IMR-90 (cell line): ENCODE measurements at regions not wholly inside any gene's neighbourhood (a gene's known extent, or its start where the extent isn't known, plus 50 kb on each side); places are given as distances from the start of the nearest gene placed in this dataset.
A peak's percentile ranks its signal among the peaks of the same experiment; 100 is the strongest.

Source experiments
- ATAC-seq: fragments of 200-7000 bp; cut with Tn5 transposase; 2 replicates; pipeline ENCODE4 v1.9.1; 2020; ENCODE audit warnings: low read depth, mild to moderate bottlenecking, moderate library complexity
- BruUV-seq: library from RNA; stranded (reverse); fragments of 400-500 nt; replicated peaks from 2 replicates; lab custom pipeline; 2021; lab: Mats Ljungman, UMichigan
- CTCF ChIA-PET: fragments of 300-600 bp; formaldehyde crosslinking; extraction: SDS; loops from one replicate; lab custom pipeline; 2021; ENCODE audit warnings: antibody characterized with exemption; lab: Yijun Ruan, JAX
- POLR2A ChIA-PET: fragments of 300-600 bp; sonication (Branson Sonifier 250); formaldehyde crosslinking; loops from one replicate; lab custom pipeline; 2022; ENCODE audit warnings: antibody characterized with exemption; ENCODE audit not compliant: unreplicated experiment; lab: Charles Lee
- DNase-seq: peaks from one replicate; pipeline ENCODE4 v3.0.0; 2013
- H2AFZ ChIP-seq: replicated peaks from 2 replicates; pipeline ENCODE3; 2013; ENCODE audit warnings: low read length, mild to moderate bottlenecking; ENCODE audit not compliant: poor library complexity
- H2AK5ac ChIP-seq: 2 replicates; pipeline ENCODE4 v1.6.1; 2013; ENCODE audit warnings: low read depth, low read length, inconsistent platforms
- H2AK9ac ChIP-seq: replicated peaks from 2 replicates; pipeline ENCODE3; 2013; ENCODE audit warnings: mild to moderate bottlenecking, low read depth, low read length, moderate library complexity; ENCODE audit not compliant: poor library complexity
- H2BK120ac ChIP-seq: 2 replicates; pipeline ENCODE4 v1.6.1; 2013; ENCODE audit warnings: low read depth, low read length, inconsistent platforms
- H2BK15ac ChIP-seq: 3 replicates; pipeline ENCODE4 v1.6.1; 2013; ENCODE audit warnings: low read depth, low read length, inconsistent platforms
- H2BK20ac ChIP-seq: 2 replicates; pipeline ENCODE4 v1.6.1; 2013; ENCODE audit warnings: low read depth, mild to moderate bottlenecking, inconsistent platforms, low read length, moderate library complexity
- H2BK5ac ChIP-seq: 2 replicates; pipeline ENCODE4 v1.6.1; 2013; ENCODE audit warnings: mild to moderate bottlenecking, low read depth, low read length, inconsistent platforms; ENCODE audit not compliant: poor library complexity, severe bottlenecking
- H3K14ac ChIP-seq: replicated peaks from 2 replicates; pipeline ENCODE4 v1.6.1; 2013; ENCODE audit warnings: low read depth, low read length, inconsistent platforms
- H3K18ac ChIP-seq: 2 replicates; pipeline ENCODE4 v1.6.1; 2013; ENCODE audit warnings: low read depth, low read length, control low read depth
- H3K23ac ChIP-seq: 2 replicates; pipeline ENCODE4 v1.6.1; 2013; ENCODE audit warnings: low read depth, low read length, inconsistent platforms
- H3K27ac ChIP-seq: 2 replicates; pipeline ENCODE4 v1.5.1; 2013; ENCODE audit warnings: mild to moderate bottlenecking, control low read depth, low read length; ENCODE audit not compliant: insufficient read depth
- H3K27me3 ChIP-seq: 2 replicates; pipeline ENCODE4 v1.6.1; 2013; ENCODE audit warnings: low read length; ENCODE audit not compliant: control insufficient read depth, insufficient read depth
- H3K36me3 ChIP-seq: 2 replicates; pipeline ENCODE4 v1.6.1; 2013; ENCODE audit warnings: low read length, mixed read lengths; ENCODE audit not compliant: control insufficient read depth, insufficient read depth
- H3K4ac ChIP-seq: 2 replicates; pipeline ENCODE4 v1.6.1; 2013; ENCODE audit warnings: low read depth, low read length, inconsistent platforms
- H3K4me1 ChIP-seq: 2 replicates; pipeline ENCODE4 v1.6.1; 2013; ENCODE audit warnings: low read length, mixed read lengths; ENCODE audit not compliant: control insufficient read depth, insufficient read depth
- H3K4me2 ChIP-seq: 2 replicates; pipeline ENCODE4 v1.6.1; 2013; ENCODE audit warnings: low read depth, mild to moderate bottlenecking, control low read depth, low read length, moderate library complexity
- H3K4me3 ChIP-seq: 2 replicates; pipeline ENCODE4 v1.5.1; 2013; ENCODE audit warnings: low read depth, mild to moderate bottlenecking, control low read depth, low read length, moderate library complexity; ENCODE audit not compliant: insufficient read depth
- H3K56ac ChIP-seq: 2 replicates; pipeline ENCODE4 v1.6.1; 2013; ENCODE audit warnings: low read length, inconsistent platforms; ENCODE audit not compliant: insufficient read depth; ENCODE audit errors: extremely low read depth
- H3K79me1 ChIP-seq, 2 experiments: 2 replicates each; pipeline ENCODE4 v1.6.1; 2013; ENCODE audit warnings: low read length in 2 of 2, inconsistent platforms in 1 of 2, low read depth in 1 of 2
- H3K9ac ChIP-seq: 2 replicates; pipeline ENCODE4 v1.6.1; 2013; ENCODE audit warnings: low read depth, low read length, control low read depth
- H3K9me1 ChIP-seq: 2 replicates; pipeline ENCODE4 v1.6.1; 2013; ENCODE audit warnings: low read length, inconsistent platforms; ENCODE audit not compliant: insufficient read depth
- H3K9me3 ChIP-seq: 2 replicates; pipeline ENCODE4 v1.6.1; 2013; ENCODE audit warnings: low read length; ENCODE audit not compliant: control insufficient read depth, insufficient read depth
- H4K20me1 ChIP-seq: 2 replicates; pipeline ENCODE4 v1.6.1; 2013; ENCODE audit warnings: low read length, inconsistent platforms; ENCODE audit not compliant: insufficient read depth
- H4K5ac ChIP-seq: 2 replicates; pipeline ENCODE4 v1.6.1; 2013; ENCODE audit warnings: mild to moderate bottlenecking, low read depth, low read length, control low read depth
- H4K8ac ChIP-seq, 2 experiments: 2 replicates each; pipeline ENCODE4 v1.6.1; 2013; ENCODE audit warnings: low read depth in 2 of 2, low read length in 2 of 2, control low read depth in 1 of 2, inconsistent platforms in 1 of 2
- H4K91ac ChIP-seq: 2 replicates; pipeline ENCODE4 v1.6.1; 2013; ENCODE audit warnings: low read depth, low read length, inconsistent platforms; ENCODE audit not compliant: insufficient read depth
- FOS ChIP-seq: fragments of 150-350 bp; IDR thresholded peaks from 2 replicates; pipeline ENCODE4 v1.6.1; 2016; ENCODE audit warnings: low read depth, low read length
- MAZ ChIP-seq: IDR thresholded peaks from 2 replicates; pipeline ENCODE4 v1.6.1; 2012; ENCODE audit warnings: low read depth, mild to moderate bottlenecking, low read length, improper control_type of control experiment, moderate library complexity, borderline replicate concordance
- WGBS, 2 experiments: methylation state at CpG; one replicate each; pipeline versions ENCODE4 v1.1.5 to v1.1.7; 2013; ENCODE audit warnings: missing lambda C conversion rate in 2 of 2; ENCODE audit not compliant: insufficient read length in 1 of 2; ENCODE audit errors: extremely low coverage in 2 of 2; 5-methylcytosine and 5-hydroxymethylcytosine counted together
- dilution Hi-C: fragments of 300-500 bp; cut with HindIII; formaldehyde crosslinking; loops from one replicate; pipeline ENCODE4 v1.14.3; 2018; ENCODE audit warnings: low sequenced_read_pairs; ENCODE audit not compliant: unreplicated experiment
- in situ Hi-C: fragments of 300-500 bp; cut with MboI; formaldehyde crosslinking; loops from 3 replicates; pipeline ENCODE4 v1.14.3; 2019; ENCODE audit warnings: low sequenced_read_pairs, inconsistent platforms, mixed read lengths
- intact Hi-C: fragments of 100-400 bp; cut with micrococcal nuclease; formaldehyde crosslinking; loops from 2 replicates; pipeline ENCODE4 v1.10.0; 2022

DNA sequence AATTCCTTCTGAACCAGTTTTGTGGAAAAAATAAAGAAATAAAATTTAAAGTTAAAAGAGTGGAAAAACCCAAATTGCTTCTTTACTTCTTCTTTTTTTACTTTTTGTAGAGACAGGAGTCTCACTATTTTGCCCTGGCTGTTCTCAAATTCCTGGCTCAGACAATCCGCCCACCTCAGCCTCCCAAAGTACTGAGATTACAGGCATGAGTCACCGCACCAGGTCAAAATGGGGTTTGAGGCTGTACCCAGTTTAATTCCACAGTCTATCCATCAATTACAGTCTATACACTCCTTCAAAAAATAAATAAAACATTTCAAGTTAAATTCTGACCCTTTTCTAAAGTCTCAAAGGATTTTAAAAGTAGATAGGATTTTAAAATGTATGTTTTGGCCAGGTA lies 120.3 kb downstream of the FAM161A start:
- intact Hi-C loops (no loop called here), in situ Hi-C loops (no loop called here), dilution Hi-C loops (no loop called here)
- BruUV-seq, result no TSS peak
- no peak overlapping the region for H3K4me2 ChIP-seq
- ATAC-seq (no peak), DNase-seq (peak; percentile 50)
- H2BK20ac ChIP-seq, result no peak overlapping the region
- H3K4me1 ChIP-seq, result no peaks in the 10 kb centered on the region
- no peak overlapping the region for H2BK15ac ChIP-seq
- H2AK9ac ChIP-seq, result no peak overlapping the region
- peak; percentile 65 for TF ChIP-seq FOS
- TF ChIP-seq MAZ, result no peak
- no peak overlapping the region for H4K91ac ChIP-seq
- no CpG with 5 or more reads among the region's 2 CpGs for WGBS, 2 experiments
- H3K18ac ChIP-seq, result no peak overlapping the region
- no peak overlapping the region for H3K27ac ChIP-seq
- H3K56ac ChIP-seq, result no peak overlapping the region
- no peaks in the 10 kb centered on the region for H3K9me1 ChIP-seq
- no peaks in the 10 kb centered on the region for H3K9me3 ChIP-seq
- no peaks in the 10 kb centered on the region for H3K36me3 ChIP-seq
- H2AK5ac ChIP-seq, result no peak overlapping the region
- H3K27me3 ChIP-seq, result no peaks in the 10 kb centered on the region
- H2BK120ac ChIP-seq, result no peak overlapping the region
- no peak overlapping the region for H2BK5ac ChIP-seq
- no peak overlapping the region for H4K8ac ChIP-seq
- H3K4me3 ChIP-seq, result no peak overlapping the region
- H4K5ac ChIP-seq, result no peak overlapping the region
- CTCF ChIA-PET, result no interaction called here
- no peak overlapping the region for H3K9ac ChIP-seq
- H3K79me1 ChIP-seq, result no peaks in the 10 kb centered on the region
- no peak overlapping the region for H2AFZ ChIP-seq
- H4K20me1 ChIP-seq, result no peaks in the 10 kb centered on the region
- no peak overlapping the region for H3K4ac ChIP-seq
- H3K14ac ChIP-seq, result no peak overlapping the region
- POLR2A ChIA-PET, result no interaction called here
- no peak overlapping the region for H3K23ac ChIP-seq
